OCI-LY1 (cell line): ENCODE measurements at regions not wholly inside any gene's neighbourhood (a gene's known extent, or its start where the extent isn't known, plus 50 kb on each side); places are given as distances from the start of the nearest gene placed in this dataset.

Experiments
- H2AFZ ChIP-seq: fragments of 200-600 bp; sonication (generic), shearing (Covaris generic); 2 replicates; pipeline ENCODE4 v1.6.0; 2014; ENCODE audit warnings: antibody characterized with exemption, mild to moderate bottlenecking, low read length
- H3F3A ChIP-seq: fragments of 200-600 bp; sonication (generic), shearing (Covaris generic); 2 replicates; pipeline ENCODE4 v1.6.0; 2014; ENCODE audit warnings: mild to moderate bottlenecking, antibody characterized with exemption, low read length, moderate library complexity; ENCODE audit not compliant: insufficient read depth
- H3K27ac ChIP-seq: fragments of 200-600 bp; sonication (generic); 2 replicates; pipeline ENCODE4 v1.5.1; 2014; ENCODE audit warnings: low read length, mixed run types, mild to moderate bottlenecking, low read depth; ENCODE audit not compliant: poor library complexity, severe bottlenecking
- H3K27me3 ChIP-seq: fragments of 200-600 bp; sonication (generic); 2 replicates; pipeline ENCODE4 v1.6.0; 2014; ENCODE audit warnings: antibody characterized with exemption, mild to moderate bottlenecking, low read length, moderate library complexity; ENCODE audit not compliant: insufficient read depth
- H3K36me3 ChIP-seq: fragments of 200-600 bp; sonication (generic); 2 replicates; pipeline ENCODE4 v1.6.1; 2014; ENCODE audit warnings: mild to moderate bottlenecking, antibody characterized with exemption, low read length, moderate library complexity, mixed read lengths; ENCODE audit not compliant: insufficient read depth
- H3K4me1 ChIP-seq: fragments of 200-600 bp; sonication (generic); 2 replicates; pipeline ENCODE4 v1.5.1; 2014; ENCODE audit warnings: mild to moderate bottlenecking, low read length, moderate library complexity; ENCODE audit not compliant: insufficient read depth, severe bottlenecking
- H3K4me2 ChIP-seq: fragments of 200-600 bp; sonication (generic), shearing (Covaris generic); 2 replicates; pipeline ENCODE4 v1.6.1; 2014; ENCODE audit warnings: low read length
- H3K4me3 ChIP-seq: fragments of 200-600 bp; sonication (generic); 2 replicates; pipeline ENCODE4 v1.5.1; 2014; ENCODE audit warnings: low read length, low read depth, mild to moderate bottlenecking, mixed read lengths; ENCODE audit not compliant: poor library complexity, severe bottlenecking
- H3K79me2 ChIP-seq: fragments of 200-600 bp; shearing (Covaris generic); 2 replicates; pipeline ENCODE4 v1.6.1; 2016; ENCODE audit warnings: mixed run types, low read length, mixed read lengths; ENCODE audit not compliant: insufficient read depth
- H3K9ac ChIP-seq: fragments of 200-600 bp; sonication (generic), shearing (Covaris generic); 2 replicates; pipeline ENCODE4 v1.6.1; 2014; ENCODE audit warnings: mild to moderate bottlenecking, low read length, mixed read lengths
- H3K9me2 ChIP-seq: fragments of 200-600 bp; sonication (generic), shearing (Covaris generic); 2 replicates; pipeline ENCODE4 v1.6.1; 2014; ENCODE audit warnings: low read depth, mild to moderate bottlenecking, low read length, mixed read lengths
- H3K9me3 ChIP-seq: fragments of 200-600 bp; shearing (Covaris generic); 2 replicates; pipeline ENCODE4 v1.6.1; 2014; ENCODE audit warnings: low read length, mixed read lengths
- H4K20me1 ChIP-seq: fragments of 200-600 bp; sonication (generic), shearing (Covaris generic); 2 replicates; pipeline ENCODE4 v1.6.0; 2016; ENCODE audit warnings: mild to moderate bottlenecking, low read length; ENCODE audit not compliant: insufficient read depth
- EZH2 ChIP-seq: fragments of 200-600 bp; sonication (generic), shearing (Covaris generic); IDR thresholded peaks from 2 replicates; pipeline ENCODE4 v1.8.0; 2017; ENCODE audit warnings: borderline replicate concordance, mixed run types, mild to moderate bottlenecking, antibody characterized with exemption, low read length, moderate library complexity, mixed read lengths
- TF ChIP-seq, protein P1 (sequence below): fragments of 200-600 bp; sonication (generic), shearing (Covaris generic); IDR thresholded peaks from 2 replicates; pipeline ENCODE4 v1.5.1; 2017; ENCODE audit warnings: mild to moderate bottlenecking, antibody characterized with exemption, low read length, moderate library complexity, mixed read lengths

DNA sequence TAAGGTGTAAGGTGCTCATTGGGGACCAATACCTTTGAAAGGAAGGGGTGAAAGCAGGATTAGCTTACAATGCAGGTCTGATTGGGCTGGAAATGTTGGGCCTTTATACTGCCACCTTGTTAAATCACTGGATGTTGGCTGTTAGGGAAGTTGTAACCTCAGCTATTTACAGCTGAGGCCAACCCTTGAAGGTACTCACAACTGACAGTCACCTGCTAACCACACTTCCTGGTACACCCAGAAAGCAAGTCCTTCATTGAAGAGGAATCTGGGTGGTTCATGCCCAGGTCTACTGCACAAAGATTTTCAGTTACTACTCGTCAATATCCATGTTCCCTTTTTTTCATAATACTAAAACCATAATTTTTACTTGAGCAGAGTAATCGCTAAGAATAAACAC, 65.4 kb upstream of the CLDN18 start:
- no peak overlapping the region for H3K4me2 ChIP-seq
- H3K9me2 ChIP-seq, result no peaks in the 10 kb centered on the region
- TF ChIP-seq, protein P1, sequence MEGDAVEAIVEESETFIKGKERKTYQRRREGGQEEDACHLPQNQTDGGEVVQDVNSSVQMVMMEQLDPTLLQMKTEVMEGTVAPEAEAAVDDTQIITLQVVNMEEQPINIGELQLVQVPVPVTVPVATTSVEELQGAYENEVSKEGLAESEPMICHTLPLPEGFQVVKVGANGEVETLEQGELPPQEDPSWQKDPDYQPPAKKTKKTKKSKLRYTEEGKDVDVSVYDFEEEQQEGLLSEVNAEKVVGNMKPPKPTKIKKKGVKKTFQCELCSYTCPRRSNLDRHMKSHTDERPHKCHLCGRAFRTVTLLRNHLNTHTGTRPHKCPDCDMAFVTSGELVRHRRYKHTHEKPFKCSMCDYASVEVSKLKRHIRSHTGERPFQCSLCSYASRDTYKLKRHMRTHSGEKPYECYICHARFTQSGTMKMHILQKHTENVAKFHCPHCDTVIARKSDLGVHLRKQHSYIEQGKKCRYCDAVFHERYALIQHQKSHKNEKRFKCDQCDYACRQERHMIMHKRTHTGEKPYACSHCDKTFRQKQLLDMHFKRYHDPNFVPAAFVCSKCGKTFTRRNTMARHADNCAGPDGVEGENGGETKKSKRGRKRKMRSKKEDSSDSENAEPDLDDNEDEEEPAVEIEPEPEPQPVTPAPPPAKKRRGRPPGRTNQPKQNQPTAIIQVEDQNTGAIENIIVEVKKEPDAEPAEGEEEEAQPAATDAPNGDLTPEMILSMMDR, result no peak
- no peak for TF ChIP-seq EZH2
- no peak overlapping the region for H3K9ac ChIP-seq
- H3K79me2 ChIP-seq, result no peaks in the 10 kb centered on the region
- H4K20me1 ChIP-seq, result no peaks in the 10 kb centered on the region
- H3K27me3 ChIP-seq, result no peaks in the 10 kb centered on the region
- no peak overlapping the region for H3K27ac ChIP-seq
- no peaks in the 10 kb centered on the region for H3K36me3 ChIP-seq
- no peaks in the 10 kb centered on the region for H3K4me1 ChIP-seq
- H3F3A ChIP-seq, result no peaks in the 10 kb centered on the region
- no peaks in the 10 kb centered on the region for H3K9me3 ChIP-seq
- no peak overlapping the region for H3K4me3 ChIP-seq
- no peak overlapping the region for H2AFZ ChIP-seq

DNA sequence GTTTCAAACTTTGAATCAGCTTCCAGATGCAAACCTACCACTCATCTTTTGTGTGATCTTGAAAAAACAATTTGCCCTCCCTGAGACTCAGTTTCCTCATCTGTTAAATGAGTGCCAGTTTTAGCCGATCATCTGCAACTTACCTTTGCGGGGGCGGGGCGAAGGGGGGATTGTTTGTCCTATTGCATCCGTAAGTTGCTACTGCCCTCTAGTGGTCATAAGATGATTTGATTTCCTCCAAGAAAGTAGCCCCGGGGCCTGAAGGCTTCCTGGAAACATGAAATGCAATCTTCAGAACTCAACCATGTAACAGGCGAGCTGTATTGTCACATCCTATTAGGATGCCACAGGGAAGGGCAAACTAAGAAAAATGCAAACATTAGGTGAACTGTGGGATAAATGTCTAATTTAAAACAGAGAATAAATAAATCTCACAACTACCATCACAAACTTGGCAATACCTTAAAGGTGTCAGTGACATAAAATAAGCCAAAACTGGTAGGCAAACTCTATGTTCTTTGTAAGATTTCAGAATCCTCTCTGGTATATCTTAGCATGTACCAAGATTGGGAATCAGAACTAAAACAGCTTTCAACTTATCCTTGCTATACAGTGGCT, 63.5 kb upstream of the CLDN18 start:
- H3K4me3 ChIP-seq, result no peak overlapping the region
- H3K27ac ChIP-seq, result no peak overlapping the region
- TF ChIP-seq, protein P1, result peak; percentile 93
- no peak for TF ChIP-seq EZH2
- no peaks in the 10 kb centered on the region for H3K4me1 ChIP-seq
- H4K20me1 ChIP-seq, result no peaks in the 10 kb centered on the region
- H3K79me2 ChIP-seq, result no peaks in the 10 kb centered on the region
- H3K4me2 ChIP-seq, result no peak overlapping the region
- H3K9me2 ChIP-seq, result no peaks in the 10 kb centered on the region
- H3K9me3 ChIP-seq, result no peaks in the 10 kb centered on the region
- H2AFZ ChIP-seq, result no peak overlapping the region
- no peaks in the 10 kb centered on the region for H3K27me3 ChIP-seq
- no peaks in the 10 kb centered on the region for H3K36me3 ChIP-seq
- H3K9ac ChIP-seq, result no peak overlapping the region
- no peaks in the 10 kb centered on the region for H3F3A ChIP-seq

DNA sequence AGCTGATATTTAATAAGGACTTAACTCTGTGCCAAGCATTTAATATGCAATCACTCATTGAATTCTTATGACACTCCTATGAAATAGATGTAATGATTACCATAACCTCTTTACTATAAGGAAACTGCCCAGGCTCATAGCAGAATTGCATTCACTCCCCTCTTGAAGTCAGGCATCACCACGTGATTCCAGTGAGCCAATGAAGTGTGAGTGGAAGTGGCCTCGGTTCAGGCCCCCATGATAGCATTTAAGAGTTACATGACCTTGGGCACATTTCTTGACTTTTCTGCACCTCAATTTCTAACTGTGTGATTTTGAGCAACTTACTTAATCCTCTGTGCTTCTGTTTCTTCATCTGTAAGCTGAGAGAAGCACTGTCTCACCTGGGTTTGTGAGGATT, 62.8 kb upstream of the CLDN18 start:
- Histone ChIP-seq H3K9ac (no peak overlapping the region), H4K20me1 (no peaks in the 10 kb centered on the region), H3K9me3 (no peaks in the 10 kb centered on the region), H3K27ac (no peak overlapping the region), H2AFZ (no peak overlapping the region), H3F3A (no peaks in the 10 kb centered on the region), H3K4me1 (no peaks in the 10 kb centered on the region), H3K79me2 (no peaks in the 10 kb centered on the region), H3K4me3 (no peak overlapping the region), H3K36me3 (no peaks in the 10 kb centered on the region), H3K9me2 (no peaks in the 10 kb centered on the region), H3K27me3 (no peaks in the 10 kb centered on the region), H3K4me2 (no peak overlapping the region)
- TF ChIP-seq, protein P1, result no peak
- TF ChIP-seq EZH2, result no peak
